ENCODE measurements at regions not wholly inside any gene's neighbourhood (a gene's known extent, or its start where the extent isn't known, plus 50 kb on each side); places are given as distances from the start of the nearest gene placed in this dataset.
A peak's percentile ranks its signal among the peaks of the same experiment; 100 is the strongest.

DNA sequence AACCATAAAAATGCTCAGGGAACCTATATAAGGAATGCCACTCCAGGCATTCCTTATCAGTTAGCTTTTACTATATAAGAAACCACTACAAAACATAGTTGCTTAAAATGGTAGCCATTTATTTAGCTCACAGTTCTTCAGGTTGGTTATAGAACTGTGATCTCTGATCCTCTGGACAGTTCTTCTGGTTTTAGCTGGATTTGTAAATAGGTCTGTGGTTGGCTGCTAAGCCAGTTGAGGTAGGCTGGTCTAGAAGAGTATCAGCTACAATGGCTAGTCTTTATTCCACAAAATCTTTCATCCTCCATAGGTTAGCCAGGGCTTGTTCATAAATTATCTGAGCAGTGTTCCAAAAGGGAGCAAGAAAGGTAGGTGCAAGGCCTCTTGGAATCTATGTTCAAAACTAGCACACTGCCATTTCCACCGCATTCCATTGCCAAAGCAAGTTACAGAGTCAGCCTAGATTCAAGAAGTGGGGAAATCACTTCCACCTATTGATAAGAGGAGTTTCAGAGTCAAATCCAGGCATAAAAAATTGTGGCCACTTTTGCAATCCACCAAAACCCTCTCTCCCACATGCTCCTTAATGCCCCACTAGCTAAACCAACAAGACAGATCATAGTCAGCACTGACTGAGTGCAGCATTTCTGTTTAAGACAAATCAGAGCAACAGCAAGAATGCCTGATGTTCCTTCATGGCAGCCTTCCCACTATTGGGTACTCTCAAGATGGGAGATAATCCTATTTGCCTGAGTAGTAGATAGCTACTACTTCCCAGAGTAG lies 146.4 kb downstream of the IRS1 start:
- DNase-seq (ENCODE audit: low read depth, low spot score) = no peak

GRCh38 chr2:226652369-226652768 lies 147.3 kb downstream of the IRS1 start:
- no peak for DNase-seq (ENCODE audit: low read depth, low spot score)

DNA sequence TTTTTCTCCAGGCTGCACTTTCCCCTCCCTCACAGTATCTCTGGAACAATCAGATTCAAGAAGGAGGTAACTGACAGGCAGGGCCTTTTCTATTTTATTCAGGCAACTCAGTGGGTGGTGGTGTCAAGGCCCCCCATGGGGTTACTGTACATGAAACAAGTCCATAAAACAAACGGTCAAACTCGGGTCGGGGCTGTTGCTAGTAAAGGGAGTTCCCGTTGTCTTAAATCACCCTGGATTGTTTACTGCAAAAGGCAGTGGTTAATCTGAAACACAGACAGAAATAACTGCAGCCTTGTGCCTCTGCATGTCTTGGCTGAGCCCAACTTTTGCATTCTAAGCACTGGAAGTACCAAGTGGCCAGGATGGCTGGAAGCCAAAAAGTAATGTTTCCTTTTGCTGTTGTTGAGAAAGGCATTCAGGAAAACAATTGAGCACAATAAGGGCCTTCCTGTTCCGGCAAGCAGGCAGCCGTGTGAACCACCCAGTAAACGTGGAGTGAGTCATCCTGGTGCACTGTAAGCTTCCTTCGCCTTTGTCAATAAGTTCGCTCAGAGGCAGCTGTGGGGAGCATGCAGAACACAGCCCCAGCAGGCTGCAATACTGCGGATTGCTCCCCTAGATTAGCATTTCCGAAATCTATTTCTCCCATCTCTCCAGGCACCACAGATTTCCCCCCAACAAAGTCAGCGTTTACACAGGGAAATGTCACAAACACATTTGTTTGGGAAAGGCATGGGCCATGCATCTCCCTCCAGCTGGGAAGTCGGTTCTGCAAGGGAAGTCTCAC lies 149.6 kb downstream of the IRS1 start:
- DNase-seq (ENCODE audit: low read depth, low spot score) = peak; percentile 94

DNA sequence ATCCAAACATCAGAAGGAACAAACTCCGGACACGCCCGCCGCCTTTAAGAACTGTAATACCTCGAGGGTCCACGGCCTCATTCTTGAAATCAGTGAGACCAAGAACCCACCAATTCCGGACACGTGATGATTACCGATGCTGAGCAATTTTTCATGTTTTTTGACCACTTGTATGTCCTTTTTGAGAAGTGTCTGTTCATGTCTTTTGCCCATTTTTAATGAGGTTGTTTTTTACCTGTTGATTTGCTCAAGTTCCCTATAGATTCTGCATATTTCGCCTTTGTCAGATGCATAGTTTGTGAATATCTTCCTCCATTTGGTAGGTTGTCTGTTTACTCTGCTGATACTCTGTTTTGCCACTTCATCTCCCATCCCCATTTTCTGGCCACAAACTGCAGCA lies 150.4 kb downstream of the IRS1 start:
- no peak for DNase-seq (ENCODE audit: low read depth, low spot score)

DNA sequence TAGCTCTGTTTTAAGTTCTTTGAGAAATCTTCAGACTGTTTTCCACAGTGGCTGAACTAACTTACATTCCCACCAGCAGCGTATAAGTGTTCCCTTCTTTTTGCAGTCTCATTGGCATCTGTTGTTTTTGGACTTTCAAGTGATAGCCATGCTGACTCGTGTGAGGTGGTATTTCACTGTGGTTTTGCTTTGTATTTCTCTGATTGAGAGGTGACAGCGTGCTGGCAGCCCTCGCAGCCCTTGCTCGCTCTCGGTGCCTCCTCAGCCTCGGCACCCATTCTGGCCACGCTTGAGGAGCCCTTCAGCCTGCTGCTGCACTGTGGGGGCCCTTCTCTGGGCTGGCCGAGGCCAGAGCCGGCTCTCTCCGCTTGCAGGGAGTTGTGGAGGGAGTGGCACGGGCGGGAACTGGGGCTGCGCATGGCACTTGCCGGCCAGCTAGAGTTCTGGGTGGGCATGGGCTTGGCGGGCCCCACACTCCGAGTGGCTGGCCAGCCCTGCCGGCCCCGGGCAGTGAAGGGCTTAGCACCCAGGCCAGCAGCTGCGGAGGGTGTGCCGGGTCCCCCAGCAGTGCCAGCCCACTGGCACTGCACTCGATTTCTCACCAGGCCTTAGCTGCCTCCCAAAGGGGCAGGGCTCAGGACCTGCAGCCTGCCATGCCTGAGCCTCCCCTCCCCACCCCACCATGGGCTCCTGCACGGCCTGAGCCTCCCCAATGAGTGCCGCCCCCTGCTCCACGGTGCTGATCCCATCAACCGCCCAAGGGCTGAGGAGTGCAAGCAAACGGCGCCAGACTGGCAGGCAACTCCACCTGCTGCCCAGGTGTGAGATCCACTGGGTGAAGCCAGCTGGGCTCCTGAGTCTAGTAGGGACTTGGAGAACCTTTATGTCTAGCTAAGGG lies 151.8 kb downstream of the IRS1 start:
- DNase-seq (ENCODE audit: low read depth, low spot score) = no peak

DNA sequence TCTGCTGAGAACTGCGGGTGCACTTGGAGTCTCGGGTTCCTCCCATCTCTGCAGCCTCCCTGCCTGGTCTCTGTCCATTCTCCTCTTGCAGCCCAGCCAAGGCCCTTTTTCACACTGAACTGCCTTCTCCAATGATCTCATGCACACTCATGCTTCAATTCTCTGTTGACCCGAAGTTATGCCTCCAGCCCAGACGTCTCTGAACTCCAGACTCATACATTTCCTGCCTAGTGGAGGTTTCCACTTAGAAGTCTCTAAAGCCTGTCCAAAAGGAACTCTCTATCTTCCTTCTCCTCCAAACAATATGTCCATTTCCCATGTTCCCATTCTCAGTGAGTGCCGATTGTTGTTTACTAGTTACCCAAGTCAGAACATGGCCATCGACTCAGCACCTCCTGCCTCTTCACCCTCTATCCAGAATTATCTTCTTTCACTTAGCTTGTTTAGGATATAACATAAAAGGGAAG lies 155.2 kb downstream of the IRS1 start:
- no peak for DNase-seq (ENCODE audit: low read depth, low spot score)

DNA sequence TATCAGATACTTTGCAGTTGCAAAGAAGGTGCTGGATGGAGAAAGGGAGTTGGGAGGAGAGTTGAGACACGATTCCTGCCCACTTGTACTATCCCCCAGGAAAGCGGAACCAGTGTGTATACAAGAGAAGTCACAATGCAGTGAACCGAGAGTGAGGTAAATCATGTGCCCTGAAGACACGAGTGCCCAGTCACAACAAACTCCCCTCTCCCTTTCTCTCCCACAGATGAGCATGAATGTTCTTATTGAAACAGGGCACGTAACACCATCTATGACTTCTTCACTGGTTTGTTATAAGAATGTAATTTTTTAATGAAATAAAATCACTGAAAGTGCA lies 155.7 kb downstream of the IRS1 start:
- DNase-seq (ENCODE audit: low read depth, low spot score) = no peak

DNA sequence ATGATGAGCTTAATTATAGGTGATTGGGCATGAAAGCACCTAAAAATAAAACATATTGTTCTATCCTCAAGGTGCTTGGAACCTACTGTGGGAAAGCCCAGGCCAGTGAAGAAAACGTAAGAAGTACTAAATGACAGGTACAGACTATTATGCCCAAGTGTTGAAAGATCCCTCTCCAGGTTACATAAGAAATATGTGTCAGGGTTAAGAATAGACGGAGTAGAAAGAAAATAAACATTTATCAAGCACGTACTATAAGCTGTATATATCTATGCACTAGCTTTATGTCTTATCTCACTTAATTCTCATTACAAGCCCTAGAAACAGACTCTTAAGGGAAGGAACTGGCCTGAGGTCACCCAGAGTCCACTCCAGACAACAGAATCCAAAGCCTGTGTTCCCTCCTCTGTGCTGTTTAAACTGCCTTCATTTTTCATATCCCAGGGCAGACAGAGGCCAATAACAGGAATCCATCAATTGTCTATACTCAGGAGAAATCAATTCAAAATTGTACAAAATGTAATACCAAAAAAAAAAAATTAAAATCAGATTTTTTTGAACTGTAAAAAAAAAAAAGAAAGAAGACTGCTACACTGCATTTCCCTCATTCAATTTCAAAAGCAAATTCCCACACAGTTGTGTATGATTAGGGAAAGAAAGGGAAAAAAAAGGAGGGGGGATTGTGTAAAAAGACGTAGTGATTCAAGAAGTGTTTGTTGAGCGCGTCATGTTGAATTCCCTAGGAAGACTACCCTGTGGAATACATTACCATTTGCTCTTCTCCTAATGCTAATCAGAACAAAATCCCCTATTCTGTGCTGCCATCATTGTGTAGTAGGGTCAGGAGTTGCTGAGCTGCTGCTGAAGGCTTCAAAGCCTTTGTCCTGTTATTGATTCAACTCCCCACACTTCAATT lies 156.3 kb downstream of the IRS1 start:
- DNase-seq (ENCODE audit: low read depth, low spot score) = no peak

- DNase-seq (ENCODE audit: low read depth, low spot score) = no peak
These were observed 158.6 kb downstream of the IRS1 start for GRCh38 chr2:226641008-226641407.

- DNase-seq (ENCODE audit: low read depth, low spot score) = no peak
These were observed 159.1 kb downstream of the IRS1 start for GRCh38 chr2:226640501-226640900.

DNA sequence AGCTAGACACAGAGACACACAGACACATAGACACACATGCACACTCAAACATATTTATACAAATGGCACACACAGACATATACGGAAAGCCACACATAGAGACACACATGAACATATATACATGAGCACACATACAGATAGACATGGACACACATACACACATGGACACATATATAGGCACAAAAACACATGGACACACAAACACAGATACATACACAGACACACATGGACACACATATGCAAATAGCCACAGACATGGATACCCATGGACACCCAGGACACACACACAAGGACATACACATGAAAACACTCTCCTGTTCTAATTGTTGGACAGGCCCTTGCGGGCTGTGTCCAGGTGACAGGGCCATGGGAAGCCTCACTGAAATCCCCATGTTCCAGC lies 160.1 kb downstream of the IRS1 start:
- DNase-seq (ENCODE audit: low read depth, low spot score) = no peak

- DNase-seq (ENCODE audit: low read depth, low spot score) = no peak
These were observed 161.0 kb downstream of the IRS1 start for GRCh38 chr2:226638576-226638975.

DNA sequence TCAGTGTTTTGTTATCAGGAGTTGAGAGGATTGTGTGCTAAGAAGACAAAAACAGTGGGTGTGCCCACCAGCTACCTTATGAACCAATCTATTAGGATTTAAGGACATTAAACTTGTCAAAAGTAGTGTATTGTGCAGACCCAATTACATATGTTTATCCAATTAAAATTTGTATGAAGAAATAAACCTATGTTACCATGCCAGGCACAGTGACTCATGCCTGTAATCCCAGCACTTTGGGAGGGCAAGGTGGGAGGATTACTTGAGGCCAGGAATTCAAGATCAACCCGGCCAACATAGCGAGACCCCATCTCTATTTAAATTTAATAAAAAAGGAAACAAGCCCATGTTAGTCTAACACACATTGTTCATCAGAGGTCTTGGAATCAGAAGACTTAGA lies 162.2 kb downstream of the IRS1 start:
- no peak for DNase-seq (ENCODE audit: low read depth, low spot score)

DNA sequence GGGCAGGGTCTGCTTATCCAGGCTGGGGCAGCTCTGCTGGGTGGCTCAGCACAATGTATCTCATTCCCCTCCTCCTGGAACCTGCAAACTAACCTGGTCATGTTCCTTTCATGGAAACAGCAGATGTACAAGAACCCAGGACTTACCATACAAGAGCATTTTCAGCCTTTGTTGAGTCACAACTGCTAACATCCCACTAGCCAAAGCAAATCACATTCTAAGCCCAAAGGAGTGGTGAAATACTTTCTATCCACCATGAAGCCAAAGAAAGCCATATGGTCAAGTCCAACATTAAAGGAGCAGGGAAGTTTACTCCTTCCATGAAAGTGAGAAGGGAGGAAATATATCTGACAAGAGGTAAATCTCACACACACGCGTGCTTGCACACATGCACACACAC lies 163.0 kb downstream of the IRS1 start:
- DNase-seq (ENCODE audit: low read depth, low spot score) = no peak

- DNase-seq (ENCODE audit: low read depth, low spot score) = no peak
These were observed 164.5 kb downstream of the IRS1 start for GRCh38 chr2:226634943-226635604.

GRCh38 chr2:226631671-226632070 lies 167.9 kb downstream of the IRS1 start:
- no peak for DNase-seq (ENCODE audit: low read depth, low spot score)

DNA sequence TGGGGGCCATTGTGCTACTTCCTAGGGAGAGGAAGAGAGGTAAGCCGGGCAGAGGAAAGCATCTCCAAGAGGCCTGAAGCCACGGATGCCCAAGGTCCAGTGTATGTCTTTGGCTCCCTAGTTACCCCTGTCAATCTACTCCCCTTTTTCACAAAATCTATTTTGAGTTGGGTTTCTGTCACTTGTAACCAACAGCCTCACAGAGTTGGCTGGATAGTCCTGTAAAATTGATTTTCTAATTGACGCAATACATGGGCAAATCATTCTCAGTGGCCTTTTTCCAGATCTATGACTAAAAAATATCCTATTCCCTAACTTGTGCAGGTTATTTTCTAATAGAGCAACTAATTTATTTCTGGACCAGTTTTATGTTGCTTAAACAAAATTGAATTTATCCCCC lies 168.4 kb downstream of the IRS1 start:
- no peak for DNase-seq (ENCODE audit: low read depth, low spot score)

DNA sequence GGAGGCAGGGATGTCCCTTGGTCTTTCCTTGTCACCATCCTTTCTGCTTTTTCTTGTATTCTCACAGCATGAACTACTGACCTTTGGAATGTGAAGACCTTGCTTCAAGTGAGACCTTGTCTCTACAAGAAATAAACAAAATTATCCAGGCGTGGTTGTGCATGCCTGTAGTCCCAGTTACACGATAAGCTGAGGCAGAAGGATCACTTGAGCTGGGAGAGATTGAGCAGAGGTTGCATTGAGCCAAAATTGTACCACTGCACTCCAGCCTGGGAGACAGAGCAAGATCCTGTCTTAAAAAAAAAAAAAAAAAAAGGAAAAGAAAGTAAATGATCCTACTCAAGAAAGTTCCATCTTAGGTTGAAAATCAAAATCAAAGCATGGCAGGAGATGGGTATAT lies 173.7 kb downstream of the IRS1 start:
- no peak for DNase-seq (ENCODE audit: low read depth, low spot score)

- no peak for DNase-seq (ENCODE audit: low read depth, low spot score)
These were observed 175.8 kb downstream of the IRS1 start for GRCh38 chr2:226623587-226624368.

GRCh38 chr2:226622484-226622883 lies 177.1 kb downstream of the IRS1 start:
- no peak for DNase-seq (ENCODE audit: low read depth, low spot score)

All from iPS DF 19.7 (cell line).